ENCODE measurements at regions not wholly inside any gene's neighbourhood (a gene's known extent, or its start where the extent isn't known, plus 50 kb on each side); places are given as distances from the start of the nearest gene placed in this dataset.

DNA sequence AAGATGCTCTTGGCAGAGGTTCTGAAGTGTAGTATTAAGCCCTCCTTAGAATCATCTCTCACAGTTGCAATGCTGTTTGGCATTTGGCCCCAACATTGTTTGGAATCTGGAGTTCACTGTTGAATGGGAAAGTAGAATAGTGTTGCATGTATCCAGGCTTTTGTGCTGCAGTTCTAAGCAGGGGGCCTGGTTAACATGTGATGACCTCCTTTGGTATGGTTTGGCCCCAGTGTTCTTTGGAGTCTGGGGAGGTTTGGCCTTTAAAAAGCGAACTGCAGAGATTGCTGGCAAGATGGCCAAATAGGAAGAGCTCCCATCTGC is 61.8 kb upstream of the PLD5 start:
- DNase-seq (ENCODE audit: low spot score), result no peak
- in situ Hi-C loops (cut with MboI; ENCODE audit: low pct_unique_long_range_greater_than_20kb, low sequenced_read_pairs, unreplicated experiment), result no loop called here
- no peak for TF ChIP-seq CTCF (IDR thresholded peaks at IDR 0.05; ENCODE audit: extremely low read depth, insufficient read depth, missing control alignments)

DNA sequence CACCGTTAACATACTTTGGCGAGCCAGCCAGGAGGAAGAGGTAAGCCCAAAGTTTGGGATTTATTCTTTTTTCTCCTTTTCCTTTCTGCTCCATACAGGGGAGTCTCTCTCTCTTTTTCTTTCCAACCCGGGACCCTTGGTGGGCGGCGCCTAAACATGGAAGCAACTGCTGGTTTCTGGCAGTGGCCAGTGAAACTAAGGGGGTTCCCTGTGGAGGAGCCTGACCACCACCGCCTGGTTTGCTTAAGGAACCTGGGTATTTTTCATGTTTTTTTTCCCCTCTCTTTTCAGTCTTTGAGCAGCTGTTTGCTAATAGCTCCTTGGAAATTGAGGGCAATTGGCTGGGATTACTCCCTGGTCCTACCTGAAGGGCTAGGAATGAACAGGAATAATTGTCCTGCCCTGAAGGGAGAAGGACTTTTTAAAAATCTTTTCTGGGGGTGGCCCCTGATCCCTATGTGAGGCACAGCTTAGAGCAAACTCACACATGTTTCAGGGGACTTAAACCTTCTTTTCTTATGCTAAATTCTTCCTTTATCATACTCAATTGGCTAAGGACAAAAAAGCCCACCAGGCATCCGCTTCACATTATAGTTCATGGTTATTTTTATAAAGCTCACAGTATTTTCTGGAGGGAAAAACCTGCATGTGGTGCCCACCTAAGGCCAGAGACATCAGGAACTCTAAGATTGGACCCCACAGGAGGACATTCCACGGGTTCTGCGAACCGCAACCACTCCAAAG is 61.3 kb upstream of the PLD5 start:
- DNase-seq (ENCODE audit: low spot score), result no peak
- no peak for TF ChIP-seq CTCF (IDR thresholded peaks at IDR 0.05; ENCODE audit: extremely low read depth, insufficient read depth, missing control alignments)
- in situ Hi-C loops (cut with MboI; ENCODE audit: low pct_unique_long_range_greater_than_20kb, low sequenced_read_pairs, unreplicated experiment), result no loop called here

GRCh38 chr1:242582669-242583068 is 58.2 kb upstream of the PLD5 start:
- no peak for TF ChIP-seq CTCF (IDR thresholded peaks at IDR 0.05; ENCODE audit: extremely low read depth, insufficient read depth, missing control alignments)
- in situ Hi-C loops (cut with MboI; ENCODE audit: low pct_unique_long_range_greater_than_20kb, low sequenced_read_pairs, unreplicated experiment), result no loop called here
- DNase-seq (ENCODE audit: low spot score), result no peak

DNA sequence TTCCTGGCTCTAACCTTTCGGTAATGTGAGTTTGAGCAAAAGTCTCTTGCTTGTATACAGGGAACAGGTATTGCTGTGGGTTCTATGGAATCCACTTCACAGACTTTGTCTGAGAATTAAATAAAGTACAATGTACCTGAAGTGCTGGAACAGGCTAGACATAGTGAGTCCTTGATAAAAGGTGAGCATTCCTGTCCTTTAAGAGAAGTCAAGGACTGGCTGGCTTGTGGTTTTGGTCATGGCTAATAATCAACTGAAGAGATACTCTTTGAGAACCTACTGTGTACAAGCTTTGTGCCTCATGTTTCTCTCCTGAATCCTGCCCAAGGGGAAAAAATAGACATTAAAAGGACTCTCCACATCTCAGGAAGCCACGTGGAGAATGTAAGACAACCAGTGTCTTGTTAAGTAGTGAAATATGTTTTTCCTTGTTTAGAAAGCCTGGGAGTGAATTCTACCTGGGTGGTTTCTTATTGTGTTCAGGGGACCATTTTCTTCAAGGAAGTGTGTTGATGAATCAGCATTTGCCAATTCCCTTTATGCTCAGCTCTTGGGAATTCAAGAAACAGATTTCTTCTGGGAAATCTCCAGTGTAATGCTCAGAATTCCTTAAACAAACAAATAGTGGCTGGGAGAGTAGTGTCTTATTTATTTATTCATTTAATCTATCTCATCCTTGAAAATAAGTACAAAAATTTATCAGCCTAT is 55.2 kb upstream of the PLD5 start:
- in situ Hi-C loops (cut with MboI; ENCODE audit: low pct_unique_long_range_greater_than_20kb, low sequenced_read_pairs, unreplicated experiment), result no loop called here
- DNase-seq (ENCODE audit: low spot score), result no peak
- TF ChIP-seq CTCF (IDR thresholded peaks at IDR 0.05; ENCODE audit: extremely low read depth, insufficient read depth, missing control alignments), result no peak
